ENCODE measurements at regions not wholly inside any gene's neighbourhood (a gene's known extent, or its start where the extent isn't known, plus 50 kb on each side); places are given as distances from the start of the nearest gene placed in this dataset.
A peak's percentile ranks its signal among the peaks of the same experiment; 100 is the strongest.
"Not testable (repeated sequence)": the region's sequence is repeated elsewhere in the genome, so short reads cannot be mapped to it uniquely, and the experiment has no call there.

DNA sequence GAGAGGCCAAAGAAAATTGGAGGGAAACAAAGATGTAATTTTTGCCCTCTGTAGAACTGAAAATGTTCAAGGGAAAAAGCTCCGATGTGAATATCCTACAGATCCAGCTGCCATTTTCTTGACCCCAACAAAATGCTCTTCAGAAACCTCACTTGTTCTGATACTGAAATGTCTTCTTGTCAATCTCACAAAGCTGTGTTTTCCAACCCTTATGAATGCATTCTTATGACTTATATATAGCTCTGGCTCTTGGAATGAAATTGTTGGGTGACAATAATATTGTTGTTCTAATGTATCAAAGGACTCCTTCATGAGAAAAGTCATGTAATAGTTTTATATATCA lies 157.1 kb upstream of the TGFBR2 start:
- no peak for DNase-seq (ENCODE audit: low read depth)
- no peak overlapping the region for H3K4me3 ChIP-seq (ENCODE audit: control insufficient read depth, low read depth, low read length)

DNA sequence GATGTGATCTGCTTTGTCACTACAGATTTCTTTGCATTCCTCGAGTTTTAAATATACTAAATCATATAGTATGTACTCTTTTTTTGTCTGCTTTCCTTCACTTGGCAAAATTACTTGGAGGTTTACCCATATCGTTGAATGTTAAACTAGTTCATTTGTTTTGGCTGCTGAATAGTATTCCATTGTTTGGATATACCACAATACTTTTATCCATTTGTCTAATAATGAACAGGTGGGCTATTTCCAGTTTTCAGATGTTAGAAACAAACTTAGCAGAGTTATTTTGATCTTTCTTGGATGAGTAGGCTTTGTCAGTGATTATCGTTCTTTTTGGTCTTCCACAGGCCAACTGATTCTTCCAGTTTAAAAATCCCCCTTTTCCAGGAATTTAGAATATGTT lies 154.0 kb upstream of the TGFBR2 start:
- H3K4me3 ChIP-seq (ENCODE audit: control insufficient read depth, low read depth, low read length) = no peak overlapping the region
- DNase-seq (ENCODE audit: low read depth) = no peak
- TF ChIP-seq, protein P1, sequence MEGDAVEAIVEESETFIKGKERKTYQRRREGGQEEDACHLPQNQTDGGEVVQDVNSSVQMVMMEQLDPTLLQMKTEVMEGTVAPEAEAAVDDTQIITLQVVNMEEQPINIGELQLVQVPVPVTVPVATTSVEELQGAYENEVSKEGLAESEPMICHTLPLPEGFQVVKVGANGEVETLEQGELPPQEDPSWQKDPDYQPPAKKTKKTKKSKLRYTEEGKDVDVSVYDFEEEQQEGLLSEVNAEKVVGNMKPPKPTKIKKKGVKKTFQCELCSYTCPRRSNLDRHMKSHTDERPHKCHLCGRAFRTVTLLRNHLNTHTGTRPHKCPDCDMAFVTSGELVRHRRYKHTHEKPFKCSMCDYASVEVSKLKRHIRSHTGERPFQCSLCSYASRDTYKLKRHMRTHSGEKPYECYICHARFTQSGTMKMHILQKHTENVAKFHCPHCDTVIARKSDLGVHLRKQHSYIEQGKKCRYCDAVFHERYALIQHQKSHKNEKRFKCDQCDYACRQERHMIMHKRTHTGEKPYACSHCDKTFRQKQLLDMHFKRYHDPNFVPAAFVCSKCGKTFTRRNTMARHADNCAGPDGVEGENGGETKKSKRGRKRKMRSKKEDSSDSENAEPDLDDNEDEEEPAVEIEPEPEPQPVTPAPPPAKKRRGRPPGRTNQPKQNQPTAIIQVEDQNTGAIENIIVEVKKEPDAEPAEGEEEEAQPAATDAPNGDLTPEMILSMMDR (conservative IDR thresholded peaks at IDR 0.05; ENCODE audit: control insufficient read depth, insufficient read depth, low read depth, low read length) = no peak

More for the DNA sequence above, 157.1 kb upstream of the TGFBR2 start:
- TF ChIP-seq, protein P1 (conservative IDR thresholded peaks at IDR 0.05; ENCODE audit: control insufficient read depth, insufficient read depth, low read depth, low read length) = no peak

DNA sequence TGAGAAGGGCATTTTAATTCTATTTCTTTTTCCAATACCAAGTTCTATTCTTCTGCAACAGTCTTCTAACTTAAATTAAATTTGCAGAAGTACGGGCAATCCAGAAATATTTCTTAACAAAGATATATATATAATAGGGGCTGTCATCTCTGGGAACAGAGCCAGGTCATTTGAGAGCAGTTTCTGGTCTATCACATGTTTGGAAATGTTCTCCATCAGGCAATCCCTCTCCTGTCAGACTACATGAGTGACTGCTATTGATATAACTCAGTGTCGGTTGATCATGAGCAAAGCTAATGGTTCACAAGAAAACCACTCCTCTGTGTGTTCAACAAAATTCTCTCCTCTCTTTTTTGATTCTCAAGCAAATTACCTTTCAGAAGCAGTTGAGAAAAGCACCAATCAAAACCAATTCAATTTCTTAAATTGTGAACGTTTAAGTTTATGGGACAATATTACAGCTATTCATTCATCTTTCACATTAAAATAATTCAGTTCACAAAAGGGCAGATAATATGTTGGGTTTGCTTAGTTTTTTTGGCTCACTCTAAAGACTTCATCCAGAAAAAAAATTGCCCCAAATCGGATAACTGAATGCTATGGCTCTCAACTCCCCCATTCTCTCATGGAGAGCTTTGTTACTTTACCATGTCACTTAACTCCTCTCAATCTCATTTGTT lies 152.9 kb upstream of the TGFBR2 start:
- TF ChIP-seq, protein P1 (conservative IDR thresholded peaks at IDR 0.05; ENCODE audit: control insufficient read depth, insufficient read depth, low read depth, low read length) = no peak
- peak; percentile 37 for DNase-seq (ENCODE audit: low read depth)
- no peak overlapping the region for H3K4me3 ChIP-seq (ENCODE audit: control insufficient read depth, low read depth, low read length)

DNA sequence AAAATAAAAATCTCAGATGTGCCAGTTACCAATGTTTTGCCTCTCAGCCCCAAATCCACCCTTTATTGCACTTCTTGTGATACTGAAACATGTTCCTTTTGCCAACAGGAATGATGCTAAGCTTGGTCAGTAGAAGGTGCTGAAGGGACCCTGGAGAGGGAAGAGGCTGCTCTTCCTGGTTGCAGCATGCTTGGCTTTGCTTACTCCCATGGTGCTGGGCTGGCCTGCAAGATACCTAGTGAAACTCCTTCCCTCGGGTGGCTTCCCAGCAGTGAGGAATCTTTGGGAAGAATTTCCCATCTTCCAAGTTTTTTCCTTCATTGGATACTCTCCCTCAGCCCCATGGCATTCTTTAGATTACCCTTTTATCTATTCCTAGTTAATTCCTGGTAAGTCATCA lies 151.8 kb upstream of the TGFBR2 start:
- TF ChIP-seq, protein P1 (conservative IDR thresholded peaks at IDR 0.05; ENCODE audit: control insufficient read depth, insufficient read depth, low read depth, low read length) = no peak
- DNase-seq (ENCODE audit: low read depth) = no peak
- H3K4me3 ChIP-seq (ENCODE audit: control insufficient read depth, low read depth, low read length) = no peak overlapping the region

DNA sequence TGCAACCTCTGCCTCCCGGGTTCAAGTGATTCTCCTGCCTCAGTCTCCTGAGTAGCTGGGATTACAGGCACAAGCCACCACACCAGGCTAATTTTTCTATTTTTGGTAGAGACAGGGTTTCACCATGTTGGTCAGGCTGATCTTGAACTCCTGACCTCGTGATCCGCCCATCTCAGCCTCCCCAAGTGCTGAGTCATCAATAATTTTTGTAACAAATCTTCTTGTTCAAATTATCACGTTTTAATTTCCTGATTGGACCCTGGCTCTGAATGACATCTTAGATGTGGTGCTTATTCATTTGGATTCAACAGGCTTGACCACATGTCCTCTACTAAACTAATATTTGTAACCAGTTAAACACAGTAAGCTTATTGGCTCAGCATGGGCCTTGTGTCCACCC lies 151.3 kb upstream of the TGFBR2 start:
- DNase-seq (ENCODE audit: low read depth); H3K4me3 ChIP-seq (ENCODE audit: control insufficient read depth, low read depth, low read length): not testable (repeated sequence)

DNA sequence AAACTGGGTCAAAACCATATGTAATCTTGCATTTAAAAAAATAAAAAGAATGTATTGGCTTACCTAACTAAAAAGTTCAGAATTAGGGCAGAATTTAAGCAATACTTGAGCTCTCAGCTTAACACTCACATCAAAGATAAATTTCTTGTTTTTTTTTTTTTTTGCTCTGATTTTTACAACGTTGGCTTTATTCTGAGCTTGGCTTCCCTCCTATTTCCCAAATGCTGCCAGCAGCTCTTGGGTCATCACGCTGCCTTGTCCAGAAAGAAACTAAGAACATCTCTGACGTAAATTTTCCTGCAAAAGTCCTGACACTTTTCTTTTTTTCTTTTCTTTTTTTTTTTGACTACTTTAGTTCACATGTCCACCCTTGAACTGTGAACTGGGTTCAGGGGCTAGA lies 150.6 kb upstream of the TGFBR2 start:
- TF ChIP-seq, protein P1 (conservative IDR thresholded peaks at IDR 0.05; ENCODE audit: control insufficient read depth, insufficient read depth, low read depth, low read length) = no peak
- H3K4me3 ChIP-seq (ENCODE audit: control insufficient read depth, low read depth, low read length) = no peak overlapping the region
- peak; percentile 76 for DNase-seq (ENCODE audit: low read depth)

DNA sequence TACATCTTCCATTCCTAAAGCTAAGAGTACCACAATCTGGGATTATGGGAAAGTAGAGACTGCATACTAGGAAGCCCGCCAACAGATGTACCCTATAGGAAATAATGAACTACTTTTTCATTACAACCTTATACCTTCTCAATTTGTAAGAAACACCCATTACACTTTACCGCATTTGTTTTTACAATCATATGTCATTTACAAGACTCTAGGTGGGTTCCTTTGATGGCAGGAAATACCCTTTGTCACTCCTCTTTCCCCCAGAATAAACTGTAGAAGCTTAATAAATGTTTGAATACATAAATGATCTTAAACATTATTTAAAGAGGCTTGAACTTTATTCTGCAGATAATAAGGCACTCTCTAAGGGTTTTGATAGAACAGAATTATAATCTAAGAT lies 150.1 kb upstream of the TGFBR2 start:
- TF ChIP-seq, protein P1 (conservative IDR thresholded peaks at IDR 0.05; ENCODE audit: control insufficient read depth, insufficient read depth, low read depth, low read length) = no peak
- no peak overlapping the region for H3K4me3 ChIP-seq (ENCODE audit: control insufficient read depth, low read depth, low read length)
- no peak for DNase-seq (ENCODE audit: low read depth)
